ENCODE measurements at regions not wholly inside any gene's neighbourhood (a gene's known extent, or its start where the extent isn't known, plus 50 kb on each side); places are given as distances from the start of the nearest gene placed in this dataset.

- Histone ChIP-seq H3K23me2 (ENCODE audit: low read depth, low read length) (no peaks in the 10 kb centered on the region), H3K79me2 (ENCODE audit: control insufficient read depth in 1 of 2, insufficient read depth in 2 of 2, low read length in 2 of 2) (no peaks in the 10 kb centered on the region), H2BK12ac (ENCODE audit: low read depth, low read length) (no peak overlapping the region), H3K14ac (ENCODE audit: insufficient read length) (no peak overlapping the region), H3K27me3 (replicated peaks in 1 of 4; ENCODE audit: control insufficient read depth in 3 of 4, extremely low read depth in 1 of 4, insufficient read depth in 3 of 4, low read length in 3 of 4) (no peaks in the 10 kb centered on the region), H3K23ac (ENCODE audit: insufficient read length) (no peak overlapping the region), H4K20me1 (replicated peaks in 1 of 2; ENCODE audit: control insufficient read depth in 1 of 2, insufficient read depth in 2 of 2, low read length in 2 of 2) (no peaks in the 10 kb centered on the region), H3K27ac (ENCODE audit: low read depth, low read length) (no peak overlapping the region), H2BK120ac (replicated peaks; ENCODE audit: low read depth, low read length) (no peak overlapping the region), H3K56ac (replicated peaks; ENCODE audit: insufficient read length, low read depth, low read length) (no peak overlapping the region), H3K4ac (replicated peaks; ENCODE audit: insufficient read length, low read depth, low read length) (no peak overlapping the region), H3K18ac (ENCODE audit: extremely low read depth, low read length) (no peak overlapping the region), H2AFZ (ENCODE audit: low read length) (no peak overlapping the region), H3K4me1 (replicated peaks in 1 of 4; ENCODE audit: control insufficient read depth in 3 of 4, insufficient read depth in 4 of 4, low read length in 3 of 4) (no peaks in the 10 kb centered on the region), H2BK15ac (ENCODE audit: low read length) (no peak overlapping the region), H3K9me3 (ENCODE audit: insufficient read depth in 2 of 2, low read depth in 1 of 2, low read length in 1 of 2) (no peaks in the 10 kb centered on the region), H3K36me3 (ENCODE audit: control insufficient read depth in 2 of 4, insufficient read depth in 4 of 4, low read length in 3 of 4) (no peaks in the 10 kb centered on the region), H3K79me1 (ENCODE audit: low read depth, low read length) (no peaks in the 10 kb centered on the region), H4K8ac (ENCODE audit: extremely low read depth, insufficient read depth, low read length) (no peak overlapping the region), H2BK20ac (ENCODE audit: low read length) (no peak overlapping the region), H3K9ac (replicated peaks in 1 of 4; ENCODE audit: extremely low read depth in 1 of 4, low read depth in 3 of 4, low read length in 3 of 4) (no peak overlapping the region), H4K5ac (ENCODE audit: insufficient read length, low read depth, low read length) (no peak overlapping the region), H4K91ac (replicated peaks; ENCODE audit: insufficient read length, low read length) (no peak overlapping the region), H2AK5ac (ENCODE audit: low read depth, low read length) (no peak overlapping the region), H3K4me2 (ENCODE audit: insufficient read depth in 1 of 2, low read depth in 2 of 2, low read length in 2 of 2) (no peak overlapping the region), H2BK5ac (ENCODE audit: low read depth, low read length) (no peak overlapping the region), H3K4me3 (ENCODE audit: extremely low read depth in 1 of 4, insufficient read depth in 2 of 4, low read depth in 3 of 4, low read length in 4 of 4) (no peak overlapping the region)
- POLR2A ChIA-PET (ENCODE audit: partially characterized antibody), result no interaction called here
- 100% methylated on average over 1 of the region's 1 CpG; no CpG with 5 or more reads in 1 of the 2 experiments for WGBS, 2 experiments (ENCODE audit: extremely low coverage in 1 of 2, insufficient coverage in 1 of 2, insufficient read length in 1 of 2, insufficient replicate concordance in 2 of 2, low coverage in 1 of 2, low lambda C conversion rate in 2 of 2, missing lambda C conversion rate in 1 of 2)
- FAIRE-seq, result no peak
- TF ChIP-seq CHD2 (IDR thresholded peaks at IDR 0.05; ENCODE audit: low read length) (no peak), NANOG (IDR thresholded peaks at IDR 0.05; ENCODE audit: insufficient read depth, low read depth, low read length, poor library complexity, severe bottlenecking) (no peak), SP2 (IDR thresholded peaks at IDR 0.05; ENCODE audit: low read length) (no peak), RAD21 (IDR thresholded peaks at IDR 0.05 in 1 of 2, conservative IDR thresholded peaks at IDR 0.05 in 1 of 2; ENCODE audit: low read depth in 2 of 2, low read length in 2 of 2) (no peak), GTF2F1 (IDR thresholded peaks at IDR 0.05; ENCODE audit: borderline replicate concordance, low read depth, low read length) (no peak), TAF1 (IDR thresholded peaks at IDR 0.05; ENCODE audit: low read depth, low read length) (no peak), E2F6 (IDR thresholded peaks at IDR 0.05) (no peak), CBX5 (IDR thresholded peaks at IDR 0.05; ENCODE audit: low read depth, low read length) (no peak), ASH2L (IDR thresholded peaks at IDR 0.05; ENCODE audit: low read length) (no peak), POLR2A (IDR thresholded peaks at IDR 0.05; ENCODE audit: control extremely low read depth in 1 of 2, low read depth in 2 of 2, low read length in 2 of 2) (no peak), SIX5 (IDR thresholded peaks at IDR 0.05; ENCODE audit: low read depth, low read length) (no peak)
- CTCF ChIA-PET (ENCODE audit: partially characterized antibody), result interaction anchor here (1.6 kb wide), 1 partner anchor 9 kb away, joined by 4 read pairs; no protein-coding TSS in a partner anchor
- DNase-seq (ENCODE audit: low read depth in 1 of 2, low spot score in 2 of 2), result no peak
These were observed 176.8 kb upstream of the EPHA3 start for GRCh38 chr3:88930611-88931010.

Data from H1 (cell line).